Ovary (tissue), 7 donors: ENCODE measurements at regions not wholly inside any gene's neighbourhood (a gene's known extent, or its start where the extent isn't known, plus 50 kb on each side); places are given as distances from the start of the nearest gene placed in this dataset.

Experiments
- DNase-seq, 5 donors: peaks; one replicate each; pipeline ENCODE4 v3.0.0-alpha.2; 2019 to 2020
- H3K27ac ChIP-seq, 2 donors: fragments of 200-600 bp; one replicate each; pipeline versions ENCODE4 v1.5.1 to v1.8.0; 2019 to 2022
- H3K27me3 ChIP-seq: fragments of 200-600 bp; one replicate; pipeline ENCODE4 v1.8.0; 2022
- H3K36me3 ChIP-seq: fragments of 200-600 bp; sonication (generic); one replicate; pipeline ENCODE4 v1.5.1; 2019
- H3K4me1 ChIP-seq: one replicate; pipeline ENCODE4 v1.8.1; 2013; ENCODE audit warnings: mild to moderate bottlenecking, moderate library complexity; ENCODE audit not compliant: insufficient read depth
- H3K4me3 ChIP-seq: fragments of 200-600 bp; sonication (generic); one replicate; pipeline ENCODE4 v1.5.1; 2017
- H3K9me3 ChIP-seq, 2 donors: fragments of 200-600 bp in 1 of 2; sonication (generic) in 1 of 2; one replicate each; pipeline versions ENCODE4 v1.5.1 to v1.8.1; 2013 to 2019; ENCODE audit warnings: mild to moderate bottlenecking in 1 of 2, moderate library complexity in 1 of 2
- EP300 ChIP-seq: sonication (generic); formaldehyde crosslinking; IDR thresholded peaks from one replicate; pipeline ENCODE4 v1.6.1; 2017; ENCODE audit warnings: antibody characterized with exemption
- POLR2A ChIP-seq: fragments of 450-650 bp; IDR thresholded peaks from one replicate; pipeline ENCODE4 v1.6.1; 2017; ENCODE audit warnings: antibody characterized with exemption, mild to moderate bottlenecking, moderate library complexity
- WGBS, 3 donors: extraction: QIAGEN DNeasy Blood & Tissue Kit in 1 of 3; methylation state at CpG; one replicate each; pipeline versions ENCODE4 v1.1.5 to v1.1.7; 2013 to 2017; 5-methylcytosine and 5-hydroxymethylcytosine counted together
- intact Hi-C, 4 donors: fragments of 100-400 bp; cut with DNase I; formaldehyde crosslinking; loops; one replicate each; pipeline versions ENCODE4 v1.11.0 to v1.15.1; 2022 to 2023
- TF ChIP-seq, protein P1 (sequence below), 3 donors: fragments of 450-650 bp in 2 of 3; fragments of 200-600 bp in 1 of 3; IDR thresholded peaks; one replicate each; pipeline versions ENCODE4 v1.5.1 to v1.8.0; 2016 to 2022; ENCODE audit warnings: antibody characterized with exemption in 3 of 3, mild to moderate bottlenecking in 1 of 3
- donor health status: DM: no; HTN: no; CAD: no; lungs with moderate emphysema.
- donor health status: DM: no; HTN: no; CAD: no.
- donor health status: Bipolar disorder and iron deficiency.
- donor health status: DM: no; HTN: no; CAD: no.
- donor health status: DM: yes; HTN: yes; CAD: no.

DNA sequence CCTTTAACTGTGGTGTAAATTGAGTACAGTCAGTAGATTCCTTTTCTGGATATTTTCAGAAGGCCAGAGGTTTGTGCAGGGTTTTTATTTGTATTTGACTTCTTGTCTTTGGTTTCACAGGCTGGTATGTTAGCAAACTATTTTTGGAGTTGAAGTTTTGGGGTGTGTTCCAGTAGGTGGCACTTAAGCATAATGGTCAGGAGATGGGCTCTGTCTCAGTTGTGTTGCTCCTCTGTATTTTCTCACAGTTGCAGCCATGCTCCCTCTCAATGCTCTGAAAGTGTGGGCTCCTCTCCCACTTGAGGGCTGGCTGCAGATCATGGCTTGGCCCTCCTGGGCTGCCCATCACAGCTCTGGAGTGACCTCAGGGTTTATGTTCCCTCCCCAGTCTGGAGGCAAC lies 267.0 kb upstream of the PCSK5 start:
- no peaks in the 10 kb centered on the region for H3K9me3 ChIP-seq
- no peaks in the 10 kb centered on the region for H3K36me3 ChIP-seq
- no peaks in the 10 kb centered on the region for H3K4me1 ChIP-seq
- intact Hi-C loops = no loop called here
- no peak overlapping the region for H3K27ac ChIP-seq
- H3K4me3 ChIP-seq = no peak overlapping the region
- TF ChIP-seq EP300 = no peak
- TF ChIP-seq POLR2A = no peak
- TF ChIP-seq, protein P1, sequence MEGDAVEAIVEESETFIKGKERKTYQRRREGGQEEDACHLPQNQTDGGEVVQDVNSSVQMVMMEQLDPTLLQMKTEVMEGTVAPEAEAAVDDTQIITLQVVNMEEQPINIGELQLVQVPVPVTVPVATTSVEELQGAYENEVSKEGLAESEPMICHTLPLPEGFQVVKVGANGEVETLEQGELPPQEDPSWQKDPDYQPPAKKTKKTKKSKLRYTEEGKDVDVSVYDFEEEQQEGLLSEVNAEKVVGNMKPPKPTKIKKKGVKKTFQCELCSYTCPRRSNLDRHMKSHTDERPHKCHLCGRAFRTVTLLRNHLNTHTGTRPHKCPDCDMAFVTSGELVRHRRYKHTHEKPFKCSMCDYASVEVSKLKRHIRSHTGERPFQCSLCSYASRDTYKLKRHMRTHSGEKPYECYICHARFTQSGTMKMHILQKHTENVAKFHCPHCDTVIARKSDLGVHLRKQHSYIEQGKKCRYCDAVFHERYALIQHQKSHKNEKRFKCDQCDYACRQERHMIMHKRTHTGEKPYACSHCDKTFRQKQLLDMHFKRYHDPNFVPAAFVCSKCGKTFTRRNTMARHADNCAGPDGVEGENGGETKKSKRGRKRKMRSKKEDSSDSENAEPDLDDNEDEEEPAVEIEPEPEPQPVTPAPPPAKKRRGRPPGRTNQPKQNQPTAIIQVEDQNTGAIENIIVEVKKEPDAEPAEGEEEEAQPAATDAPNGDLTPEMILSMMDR (IDR thresholded peaks at IDR 0.05) = no peak
- no peaks in the 10 kb centered on the region for H3K27me3 ChIP-seq
- DNase-seq = no peak

DNA sequence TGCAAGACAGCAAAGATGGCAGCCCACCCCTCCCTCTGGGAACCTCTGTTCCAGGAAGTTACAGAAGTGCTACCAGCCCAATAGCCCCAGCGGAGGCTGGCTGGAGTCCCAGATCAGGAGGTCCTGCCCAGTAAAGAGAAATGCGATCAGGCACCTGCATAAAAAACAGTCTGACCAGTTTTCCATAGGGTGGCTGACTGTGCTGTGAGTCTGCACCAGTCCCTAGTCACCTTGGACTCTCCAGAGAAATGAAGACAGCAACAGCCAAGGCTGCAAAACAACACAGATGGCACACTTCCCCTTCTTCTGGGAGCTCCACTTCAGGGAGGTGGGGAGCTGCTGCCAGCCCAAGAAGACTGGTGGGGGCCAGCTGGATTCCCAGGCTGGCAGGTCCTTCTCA lies 265.5 kb upstream of the PCSK5 start:
- Histone ChIP-seq H3K27ac (no peak overlapping the region), H3K9me3 (no peaks in the 10 kb centered on the region), H3K4me1 (no peaks in the 10 kb centered on the region), H3K36me3 (no peaks in the 10 kb centered on the region), H3K27me3 (no peaks in the 10 kb centered on the region), H3K4me3 (no peak overlapping the region)
- TF ChIP-seq POLR2A (no peak), EP300 (no peak)
- TF ChIP-seq, protein P1 (IDR thresholded peaks at IDR 0.05) = no peak
- intact Hi-C loops = no loop called here
- 73 to 77% (median 73%) methylated on average over 2 of the region's 2 CpGs for WGBS, 3 donors
- no peak for DNase-seq

DNA sequence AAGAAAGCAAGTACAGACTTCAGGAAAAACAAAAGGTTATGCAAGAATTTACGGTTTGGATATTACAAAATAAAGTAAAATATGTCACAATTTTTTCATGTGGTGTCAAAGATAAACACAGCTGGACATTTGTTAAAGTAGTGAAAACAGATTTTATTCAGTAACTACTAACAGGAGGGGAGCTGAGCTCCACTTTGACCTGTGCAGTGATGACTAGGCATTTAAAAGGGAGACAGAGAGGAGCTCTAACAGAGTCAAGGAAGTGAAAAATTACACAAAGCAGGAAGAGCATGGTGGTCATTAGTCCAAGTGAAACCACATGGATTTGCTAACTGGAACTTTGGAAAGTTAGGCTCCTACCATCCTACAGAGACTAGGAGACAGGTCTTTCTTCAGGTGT lies 263.6 kb upstream of the PCSK5 start:
- 29 to 56% (median 35%) methylated on average over 1 of the region's 1 CpG for WGBS, 3 donors

DNA sequence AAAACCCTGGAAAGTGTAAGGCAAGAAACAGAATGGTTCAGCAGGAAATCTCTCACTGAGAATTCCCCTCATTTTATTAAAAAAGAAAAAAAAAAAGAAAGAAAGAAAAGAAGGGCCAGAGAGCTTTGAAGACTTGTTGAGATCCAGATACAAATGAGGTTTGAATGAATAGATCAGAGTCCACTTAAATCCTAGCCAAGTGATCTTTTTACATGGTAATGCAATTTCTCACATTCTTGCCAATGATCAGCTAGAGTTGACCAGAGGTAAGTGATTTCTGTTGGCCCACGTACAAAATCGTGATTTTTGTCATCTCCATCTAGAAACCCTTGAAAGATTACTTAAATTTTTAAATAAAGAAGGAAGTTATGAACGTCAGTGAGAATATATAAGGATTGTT lies 261.5 kb upstream of the PCSK5 start:
- no peaks in the 10 kb centered on the region for H3K27me3 ChIP-seq
- DNase-seq = no peak
- TF ChIP-seq POLR2A (no peak), EP300 (no peak)
- TF ChIP-seq, protein P1 (IDR thresholded peaks at IDR 0.05) = no peak
- H3K9me3 ChIP-seq = no peaks in the 10 kb centered on the region
- no peak overlapping the region for H3K27ac ChIP-seq
- no peaks in the 10 kb centered on the region for H3K4me1 ChIP-seq
- H3K4me3 ChIP-seq = no peak overlapping the region
- intact Hi-C loops = no loop called here
- WGBS, 3 donors = 45 to 72% (median 45%) methylated on average over 3 of the region's 3 CpGs
- no peaks in the 10 kb centered on the region for H3K36me3 ChIP-seq

More for the DNA sequence above, 263.6 kb upstream of the PCSK5 start:
- Histone ChIP-seq H3K4me1 (no peaks in the 10 kb centered on the region), H3K4me3 (no peak overlapping the region), H3K36me3 (no peaks in the 10 kb centered on the region), H3K9me3 (no peaks in the 10 kb centered on the region), H3K27me3 (no peaks in the 10 kb centered on the region), H3K27ac (no peak overlapping the region)
- intact Hi-C loops = no loop called here
- TF ChIP-seq POLR2A (no peak), EP300 (no peak)
- TF ChIP-seq, protein P1 (IDR thresholded peaks at IDR 0.05) = no peak
- no peak for DNase-seq
